Caco-2 (cell line): ENCODE measurements at regions not wholly inside any gene's neighbourhood (a gene's known extent, or its start where the extent isn't known, plus 50 kb on each side); places are given as distances from the start of the nearest gene placed in this dataset.

Experiments used
- BruUV-seq: library from RNA; stranded (reverse); fragments of 400-500 nt; replicated peaks from 2 replicates; lab custom pipeline; 2021; lab: Mats Ljungman, UMichigan
- CTCF ChIA-PET: fragments of 300-600 bp; sonication (Branson Sonifier 250); formaldehyde crosslinking; loops from one replicate; lab custom pipeline; 2022; ENCODE audit warnings: antibody characterized with exemption; lab: Charles Lee
- POLR2A ChIA-PET: fragments of 300-600 bp; sonication (Branson Sonifier 250); formaldehyde crosslinking; loops from one replicate; lab custom pipeline; 2022; ENCODE audit warnings: antibody characterized with exemption; lab: Charles Lee
- DNase-seq, 2 experiments: peaks; one replicate each; pipeline versions ENCODE4 v3.0.0 to v3.0.0-alpha.2; 2020 to 2022
- H3K27me3 ChIP-seq: replicated peaks from 2 replicates; pipeline ENCODE4 v1.6.0; 2011; ENCODE audit warnings: low read length; ENCODE audit not compliant: control insufficient read depth, insufficient read depth
- H3K36me3 ChIP-seq: 2 replicates; pipeline ENCODE4 v1.5.1; 2011; ENCODE audit warnings: low read length; ENCODE audit not compliant: control insufficient read depth, insufficient read depth
- H3K4me1 ChIP-seq: fragments of 250-450 bp; sonication (Bioruptor Pico); 2 replicates; pipeline ENCODE4 v1.5.1; 2020; ENCODE audit warnings: mild to moderate bottlenecking
- H3K4me3 ChIP-seq: 2 replicates; pipeline ENCODE4 v1.5.1; 2011; ENCODE audit warnings: low read depth, mild to moderate bottlenecking, control low read depth, low read length
- H3K9me3 ChIP-seq: fragments of 250-450 bp; sonication (Bioruptor Pico); 2 replicates; pipeline ENCODE4 v1.5.1; 2020; ENCODE audit warnings: mild to moderate bottlenecking, moderate library complexity
- H3K27ac Mint-ChIP-seq: one replicate; pipeline ENCODE4 v1.8.0; 2022; ENCODE audit warnings: mixed read lengths; ENCODE audit not compliant: unreplicated experiment
- H3K27me3 Mint-ChIP-seq: one replicate; pipeline ENCODE4 v1.8.0; 2022; ENCODE audit warnings: mixed read lengths; ENCODE audit not compliant: insufficient read depth, unreplicated experiment
- H3K36me3 Mint-ChIP-seq: one replicate; pipeline ENCODE4 v1.8.0; 2022; ENCODE audit warnings: mild to moderate bottlenecking, mixed read lengths; ENCODE audit not compliant: insufficient read depth, unreplicated experiment
- H3K4me1 Mint-ChIP-seq: one replicate; pipeline ENCODE4 v1.8.0; 2022; ENCODE audit warnings: low read depth, mixed read lengths; ENCODE audit not compliant: unreplicated experiment
- H3K4me3 Mint-ChIP-seq: one replicate; pipeline ENCODE4 v1.8.0; 2022; ENCODE audit warnings: mild to moderate bottlenecking, moderate library complexity, mixed read lengths; ENCODE audit not compliant: unreplicated experiment
- H3K9me3 Mint-ChIP-seq: one replicate; pipeline ENCODE4 v1.8.0; 2022; ENCODE audit warnings: mixed read lengths; ENCODE audit not compliant: unreplicated experiment
- intact Hi-C: fragments of 100-400 bp; cut with micrococcal nuclease; formaldehyde crosslinking; loops from one replicate; pipeline ENCODE4 v1.10.0; 2022; ENCODE audit not compliant: unreplicated experiment
- TF ChIP-seq, protein P1 (sequence below), 2 experiments: fragments of 200-600 bp in 1 of 2; IDR thresholded peaks; 1 replicate in 1 of 2; 2 replicates in 1 of 2; pipeline versions ENCODE4 v1.5.1 to v1.8.0; 2011 to 2022; ENCODE audit warnings: antibody characterized with exemption in 1 of 2, control low read depth in 1 of 2, inconsistent platforms in 1 of 2, low read depth in 1 of 2, low read length in 1 of 2, mild to moderate bottlenecking in 1 of 2, moderate library complexity in 1 of 2; ENCODE audit not compliant: insufficient read depth in 1 of 2, severe bottlenecking in 1 of 2, unreplicated experiment in 1 of 2

- BruUV-seq: no TSS peak
- no peaks in the 10 kb centered on the region for H3K9me3 ChIP-seq
- CTCF ChIA-PET: interaction anchor here (0.6 kb wide), 1 partner anchor 21 kb away, joined by 5 read pairs; no protein-coding TSS in a partner anchor
- no peaks in the 10 kb centered on the region for H3K36me3 Mint-ChIP-seq
- H3K9me3 Mint-ChIP-seq: no peaks in the 10 kb centered on the region
- no peaks in the 10 kb centered on the region for H3K27me3 ChIP-seq
- TF ChIP-seq, protein P1, sequence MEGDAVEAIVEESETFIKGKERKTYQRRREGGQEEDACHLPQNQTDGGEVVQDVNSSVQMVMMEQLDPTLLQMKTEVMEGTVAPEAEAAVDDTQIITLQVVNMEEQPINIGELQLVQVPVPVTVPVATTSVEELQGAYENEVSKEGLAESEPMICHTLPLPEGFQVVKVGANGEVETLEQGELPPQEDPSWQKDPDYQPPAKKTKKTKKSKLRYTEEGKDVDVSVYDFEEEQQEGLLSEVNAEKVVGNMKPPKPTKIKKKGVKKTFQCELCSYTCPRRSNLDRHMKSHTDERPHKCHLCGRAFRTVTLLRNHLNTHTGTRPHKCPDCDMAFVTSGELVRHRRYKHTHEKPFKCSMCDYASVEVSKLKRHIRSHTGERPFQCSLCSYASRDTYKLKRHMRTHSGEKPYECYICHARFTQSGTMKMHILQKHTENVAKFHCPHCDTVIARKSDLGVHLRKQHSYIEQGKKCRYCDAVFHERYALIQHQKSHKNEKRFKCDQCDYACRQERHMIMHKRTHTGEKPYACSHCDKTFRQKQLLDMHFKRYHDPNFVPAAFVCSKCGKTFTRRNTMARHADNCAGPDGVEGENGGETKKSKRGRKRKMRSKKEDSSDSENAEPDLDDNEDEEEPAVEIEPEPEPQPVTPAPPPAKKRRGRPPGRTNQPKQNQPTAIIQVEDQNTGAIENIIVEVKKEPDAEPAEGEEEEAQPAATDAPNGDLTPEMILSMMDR (IDR thresholded peaks at IDR 0.05; ENCODE audit: insufficient read depth in 1 of 2, low read depth in 1 of 2, low read length in 1 of 2, severe bottlenecking in 1 of 2, unreplicated experiment in 1 of 2): no peak
- H3K4me1 Mint-ChIP-seq: peaks cover 7% of the 10 kb centered on the region
- no peak overlapping the region for H3K4me3 Mint-ChIP-seq
- DNase-seq: no peak
- H3K4me3 ChIP-seq: no peak overlapping the region
- no peaks in the 10 kb centered on the region for H3K4me1 ChIP-seq
- H3K36me3 ChIP-seq: no peaks in the 10 kb centered on the region
- H3K27ac Mint-ChIP-seq: no peak overlapping the region
- H3K27me3 Mint-ChIP-seq: no peaks in the 10 kb centered on the region
- POLR2A ChIA-PET: no interaction called here
- intact Hi-C loops: no loop called here
Observed at GRCh38 chr16:10232757-10233156, 50.5 kb upstream of the GRIN2A start.

- intact Hi-C loops: no loop called here
- Mint-ChIP-seq H3K27me3 (no peaks in the 10 kb centered on the region), H3K4me1 (no peaks in the 10 kb centered on the region), H3K36me3 (no peaks in the 10 kb centered on the region), H3K27ac (no peak overlapping the region), H3K9me3 (no peaks in the 10 kb centered on the region), H3K4me3 (no peak overlapping the region)
- Histone ChIP-seq H3K4me3 (no peak overlapping the region), H3K27me3 (no peaks in the 10 kb centered on the region), H3K4me1 (no peaks in the 10 kb centered on the region), H3K9me3 (no peaks in the 10 kb centered on the region), H3K36me3 (no peaks in the 10 kb centered on the region)
- no TSS peak for BruUV-seq
- DNase-seq: no peak
- TF ChIP-seq, protein P1 (IDR thresholded peaks at IDR 0.05; ENCODE audit: insufficient read depth in 1 of 2, low read depth in 1 of 2, low read length in 1 of 2, severe bottlenecking in 1 of 2, unreplicated experiment in 1 of 2): no peak
- ChIA-PET CTCF (no interaction called here), POLR2A (no interaction called here)
Observed at GRCh38 chr16:10239640-10240039, 57.4 kb upstream of the GRIN2A start.

DNA sequence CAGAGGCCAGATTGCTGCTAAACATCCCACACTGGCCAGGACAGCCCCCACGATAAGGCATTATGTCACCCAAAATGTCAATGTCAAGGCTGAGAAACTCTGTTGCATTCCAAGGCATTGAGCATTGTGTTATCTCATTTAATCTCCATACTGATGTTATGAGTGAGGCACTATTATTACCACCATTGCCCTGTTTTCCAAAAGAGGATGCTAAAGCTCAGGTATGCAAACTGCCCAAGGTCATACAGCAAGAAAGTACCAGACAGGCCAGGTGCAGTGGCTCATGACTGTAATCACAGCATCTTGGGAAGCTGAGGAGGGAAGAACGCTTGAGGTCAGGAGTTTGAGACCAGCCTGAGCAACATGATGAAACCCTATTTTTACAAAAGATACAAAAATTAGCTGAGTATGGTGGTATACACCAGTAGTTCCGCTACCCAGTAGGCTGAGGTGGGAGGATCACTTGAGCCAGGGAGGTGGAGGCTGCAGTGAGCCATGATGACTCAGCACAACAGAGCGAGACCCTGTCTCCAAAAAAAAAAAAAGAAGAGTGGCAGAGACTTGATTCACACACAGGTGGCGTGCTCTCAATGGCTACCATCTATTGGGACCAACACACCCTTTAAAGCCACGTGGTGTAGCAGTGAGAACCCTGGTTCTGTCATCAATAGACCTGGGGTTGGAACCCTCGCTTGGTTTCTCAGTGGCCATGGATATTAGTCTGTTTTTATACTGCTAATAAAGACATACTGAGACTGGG is 58.8 kb upstream of the GRIN2A start:
- ChIA-PET POLR2A (no interaction called here), CTCF (no interaction called here)
- no peak overlapping the region for H3K27ac Mint-ChIP-seq
- intact Hi-C loops: no loop called here
- TF ChIP-seq, protein P1 (IDR thresholded peaks at IDR 0.05; ENCODE audit: insufficient read depth in 1 of 2, low read depth in 1 of 2, low read length in 1 of 2, severe bottlenecking in 1 of 2, unreplicated experiment in 1 of 2): no peak
- H3K4me1 ChIP-seq: no peaks in the 10 kb centered on the region
- no peaks in the 10 kb centered on the region for H3K27me3 ChIP-seq
- no peaks in the 10 kb centered on the region for H3K9me3 Mint-ChIP-seq
- no peak overlapping the region for H3K4me3 Mint-ChIP-seq
- H3K36me3 Mint-ChIP-seq: no peaks in the 10 kb centered on the region
- H3K4me3 ChIP-seq: no peak overlapping the region
- H3K27me3 Mint-ChIP-seq: no peaks in the 10 kb centered on the region
- no peaks in the 10 kb centered on the region for H3K36me3 ChIP-seq
- H3K9me3 ChIP-seq: no peaks in the 10 kb centered on the region
- H3K4me1 Mint-ChIP-seq: no peaks in the 10 kb centered on the region
- no TSS peak for BruUV-seq
- DNase-seq: no peak
